WERI-Rb-1 (cell line): ENCODE measurements at regions not wholly inside any gene's neighbourhood (a gene's known extent, or its start where the extent isn't known, plus 50 kb on each side); places are given as distances from the start of the nearest gene placed in this dataset.

Experiments used
- DNase-seq: peaks from one replicate; pipeline ENCODE4 v3.0.0-alpha.2; 2020
- H3K27ac ChIP-seq: fragments of 250-450 bp; sonication (Bioruptor Pico); 2 replicates; pipeline ENCODE4 v1.5.1; 2020; ENCODE audit warnings: mild to moderate bottlenecking, moderate library complexity
- H3K27me3 ChIP-seq: fragments of 250-450 bp; sonication (Bioruptor Pico); 2 replicates; pipeline ENCODE4 v1.5.1; 2021; ENCODE audit warnings: mild to moderate bottlenecking, low read depth, moderate library complexity; ENCODE audit not compliant: insufficient read depth, severe bottlenecking
- H3K36me3 ChIP-seq: fragments of 250-450 bp; sonication (Bioruptor Pico); 2 replicates; pipeline ENCODE4 v1.5.1; 2020; ENCODE audit warnings: mild to moderate bottlenecking, moderate library complexity
- H3K4me3 ChIP-seq: 2 replicates; pipeline ENCODE4 v1.5.1; 2011; ENCODE audit warnings: low read depth, mild to moderate bottlenecking, control low read depth, low read length
- H3K9me3 ChIP-seq: fragments of 250-450 bp; sonication (Bioruptor Pico); 2 replicates; pipeline ENCODE4 v1.5.1; 2021; ENCODE audit warnings: mild to moderate bottlenecking, moderate library complexity; ENCODE audit not compliant: severe bottlenecking
- CTCF ChIP-seq: IDR thresholded peaks from 2 replicates; pipeline ENCODE4 v1.5.1; 2011; ENCODE audit warnings: low read depth, mild to moderate bottlenecking, control low read depth, inconsistent platforms, low read length

- Histone ChIP-seq H3K27me3 (no peaks in the 10 kb centered on the region), H3K4me3 (no peak overlapping the region), H3K9me3 (no peaks in the 10 kb centered on the region), H3K36me3 (no peaks in the 10 kb centered on the region), H3K27ac (no peak overlapping the region)
- no peak for DNase-seq
- TF ChIP-seq CTCF: no peak
These were observed 345.5 kb upstream of the DSEL start for GRCh38 chr18:67862069-67862468.

GRCh38 chr18:67854340-67854739 is 337.8 kb upstream of the DSEL start:
- no peak for TF ChIP-seq CTCF
- no peaks in the 10 kb centered on the region for H3K9me3 ChIP-seq
- no peak overlapping the region for H3K4me3 ChIP-seq
- H3K36me3 ChIP-seq: no peaks in the 10 kb centered on the region
- no peaks in the 10 kb centered on the region for H3K27me3 ChIP-seq
- DNase-seq: no peak
- no peak overlapping the region for H3K27ac ChIP-seq

- no peaks in the 10 kb centered on the region for H3K9me3 ChIP-seq
- no peak for DNase-seq
- no peaks in the 10 kb centered on the region for H3K36me3 ChIP-seq
- no peak overlapping the region for H3K27ac ChIP-seq
- H3K4me3 ChIP-seq: no peak overlapping the region
- TF ChIP-seq CTCF: no peak
- no peaks in the 10 kb centered on the region for H3K27me3 ChIP-seq
These were observed 330.0 kb upstream of the DSEL start for GRCh38 chr18:67846422-67847098.

GRCh38 chr18:67845035-67845434 is 328.5 kb upstream of the DSEL start:
- H3K27ac ChIP-seq: no peak overlapping the region
- DNase-seq: no peak
- no peaks in the 10 kb centered on the region for H3K36me3 ChIP-seq
- H3K4me3 ChIP-seq: no peak overlapping the region
- TF ChIP-seq CTCF: no peak
- no peaks in the 10 kb centered on the region for H3K27me3 ChIP-seq
- H3K9me3 ChIP-seq: no peaks in the 10 kb centered on the region

GRCh38 chr18:67840379-67840778 is 323.9 kb upstream of the DSEL start:
- no peaks in the 10 kb centered on the region for H3K27me3 ChIP-seq
- no peak overlapping the region for H3K27ac ChIP-seq
- DNase-seq: no peak
- no peaks in the 10 kb centered on the region for H3K9me3 ChIP-seq
- TF ChIP-seq CTCF: no peak
- H3K4me3 ChIP-seq: no peak overlapping the region
- H3K36me3 ChIP-seq: no peaks in the 10 kb centered on the region

GRCh38 chr18:67818432-67818831 is 301.9 kb upstream of the DSEL start:
- Histone ChIP-seq H3K36me3 (no peaks in the 10 kb centered on the region), H3K9me3 (no peaks in the 10 kb centered on the region), H3K27me3 (no peaks in the 10 kb centered on the region), H3K4me3 (no peak overlapping the region), H3K27ac (no peak overlapping the region)
- no peak for TF ChIP-seq CTCF
- DNase-seq: no peak
